ENCODE measurements at regions not wholly inside any gene's neighbourhood (a gene's known extent, or its start where the extent isn't known, plus 50 kb on each side); places are given as distances from the start of the nearest gene placed in this dataset.

DNA sequence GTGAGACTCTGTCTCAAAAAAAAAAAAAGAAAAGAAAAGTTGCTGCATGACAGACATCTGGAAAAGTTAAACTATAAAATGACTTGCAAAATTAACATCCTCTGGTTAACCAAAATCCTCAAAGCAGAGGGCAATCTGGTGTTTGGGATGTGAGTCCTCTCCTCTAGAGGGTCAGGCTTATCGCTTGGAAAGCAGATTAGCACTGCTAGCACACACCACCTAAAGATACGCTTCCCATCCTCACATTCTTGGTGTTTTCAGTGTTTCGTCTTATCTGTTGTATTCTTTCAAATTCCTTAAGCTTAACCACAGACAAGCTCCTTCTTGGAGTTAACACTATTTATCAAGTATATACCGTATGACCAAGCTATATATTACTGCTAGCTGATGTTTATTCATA is 198.0 kb downstream of the SOX4 start:
- H2BK120ac ChIP-seq (ENCODE audit: low read depth, low read length, poor library complexity, severe bottlenecking), result no peak overlapping the region
- peaks cover 2% of the 10 kb centered on the region for H3K79me1 ChIP-seq (ENCODE audit: insufficient read depth, low read depth, low read length, poor library complexity, severe bottlenecking)
- H2BK12ac ChIP-seq (ENCODE audit: insufficient read length, low read depth, low read length), result no peak overlapping the region
- H2AFZ ChIP-seq (ENCODE audit: low read length), result no peak overlapping the region
- no peak overlapping the region for H2AK5ac ChIP-seq (ENCODE audit: insufficient read length, low read length)
- H3K23ac ChIP-seq (ENCODE audit: insufficient read length, low read depth, low read length), result no peak overlapping the region
- H3K56ac ChIP-seq (ENCODE audit: insufficient read length, low read depth, low read length), result no peak overlapping the region
- no peak overlapping the region for H2BK15ac ChIP-seq (ENCODE audit: low read depth, low read length)
- H3K9me3 Mint-ChIP-seq, result peaks cover 3 to 8% of the 10 kb centered on the region in 2 experiments; a peak in 2 of 5 replicates
- TF ChIP-seq, protein P1, sequence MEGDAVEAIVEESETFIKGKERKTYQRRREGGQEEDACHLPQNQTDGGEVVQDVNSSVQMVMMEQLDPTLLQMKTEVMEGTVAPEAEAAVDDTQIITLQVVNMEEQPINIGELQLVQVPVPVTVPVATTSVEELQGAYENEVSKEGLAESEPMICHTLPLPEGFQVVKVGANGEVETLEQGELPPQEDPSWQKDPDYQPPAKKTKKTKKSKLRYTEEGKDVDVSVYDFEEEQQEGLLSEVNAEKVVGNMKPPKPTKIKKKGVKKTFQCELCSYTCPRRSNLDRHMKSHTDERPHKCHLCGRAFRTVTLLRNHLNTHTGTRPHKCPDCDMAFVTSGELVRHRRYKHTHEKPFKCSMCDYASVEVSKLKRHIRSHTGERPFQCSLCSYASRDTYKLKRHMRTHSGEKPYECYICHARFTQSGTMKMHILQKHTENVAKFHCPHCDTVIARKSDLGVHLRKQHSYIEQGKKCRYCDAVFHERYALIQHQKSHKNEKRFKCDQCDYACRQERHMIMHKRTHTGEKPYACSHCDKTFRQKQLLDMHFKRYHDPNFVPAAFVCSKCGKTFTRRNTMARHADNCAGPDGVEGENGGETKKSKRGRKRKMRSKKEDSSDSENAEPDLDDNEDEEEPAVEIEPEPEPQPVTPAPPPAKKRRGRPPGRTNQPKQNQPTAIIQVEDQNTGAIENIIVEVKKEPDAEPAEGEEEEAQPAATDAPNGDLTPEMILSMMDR (conservative IDR thresholded peaks at IDR 0.05), result no peak
- H3K9ac ChIP-seq (ENCODE audit: extremely low read depth, insufficient read length, low read length), result no peak overlapping the region
- no peaks in the 10 kb centered on the region for H3K9me3 ChIP-seq (ENCODE audit: control insufficient read depth, low read depth, low read length)
- no peak overlapping the region for H3K18ac ChIP-seq (ENCODE audit: insufficient read length, low read depth, low read length)
- H4K5ac ChIP-seq (ENCODE audit: insufficient read length, low read depth, low read length), result no peak overlapping the region
- no peaks in the 10 kb centered on the region for H4K20me1 ChIP-seq (ENCODE audit: control insufficient read depth, insufficient read depth, insufficient read length)
- H3K27me3 Mint-ChIP-seq (ENCODE audit: low read depth), result no peaks in the 10 kb centered on the region
- H3K36me3 Mint-ChIP-seq (ENCODE audit: insufficient read depth in 1 of 3, low read depth in 3 of 3), result peaks cover 32 to 64% (median 45%) of the 10 kb centered on the region in 3 experiments
- no peaks in the 10 kb centered on the region for H3K23me2 ChIP-seq (ENCODE audit: insufficient read length, low read depth, low read length, poor library complexity, severe bottlenecking)
- peaks cover 3% of the 10 kb centered on the region; the same call in 1 of the 2 replicates for H3K79me2 ChIP-seq (ENCODE audit: insufficient read depth, low read length)
- DNase-seq, result no peak
- WGBS (ENCODE audit: extremely low coverage, insufficient read length, low lambda C conversion rate), result no CpG with 5 or more reads among the region's 4 CpGs
- no peak overlapping the region for H2BK20ac ChIP-seq (ENCODE audit: low read depth, low read length, poor library complexity, severe bottlenecking)
- H3T11ph ChIP-seq (ENCODE audit: low read length), result no peak overlapping the region
- 0 out of 4 replicates have a peak, but pooled peaks cover 2 to 5% of the 10 kb centered on the region in 2 experiments for H3K4me1 Mint-ChIP-seq
- no peaks in the 10 kb centered on the region for H3K27me3 ChIP-seq (ENCODE audit: insufficient read depth, low read length)
- no peak overlapping the region for H3K14ac ChIP-seq (ENCODE audit: insufficient read depth, low read length)
- no peak overlapping the region for H3K4me3 Mint-ChIP-seq
- no peak overlapping the region for H2BK5ac ChIP-seq (ENCODE audit: insufficient read length, low read length)
- no peaks in the 10 kb centered on the region for H3K4me1 ChIP-seq (ENCODE audit: insufficient read depth, low read length)
- no peak overlapping the region for H4K8ac ChIP-seq (replicated peaks; ENCODE audit: insufficient read length, low read depth, low read length)
- H3K4ac ChIP-seq (ENCODE audit: low read depth, low read length), result no peak overlapping the region
- H3K27ac ChIP-seq (ENCODE audit: insufficient read length, low read depth, low read length), result no peak overlapping the region
- H3K27ac Mint-ChIP-seq, result no peak overlapping the region
- H4K91ac ChIP-seq (ENCODE audit: insufficient read length, low read depth, low read length), result no peak overlapping the region
- no peak overlapping the region for H3K4me2 ChIP-seq (ENCODE audit: insufficient read depth, insufficient read length, low read length)
